ENCODE measurements at regions not wholly inside any gene's neighbourhood (a gene's known extent, or its start where the extent isn't known, plus 50 kb on each side); places are given as distances from the start of the nearest gene placed in this dataset.

DNA sequence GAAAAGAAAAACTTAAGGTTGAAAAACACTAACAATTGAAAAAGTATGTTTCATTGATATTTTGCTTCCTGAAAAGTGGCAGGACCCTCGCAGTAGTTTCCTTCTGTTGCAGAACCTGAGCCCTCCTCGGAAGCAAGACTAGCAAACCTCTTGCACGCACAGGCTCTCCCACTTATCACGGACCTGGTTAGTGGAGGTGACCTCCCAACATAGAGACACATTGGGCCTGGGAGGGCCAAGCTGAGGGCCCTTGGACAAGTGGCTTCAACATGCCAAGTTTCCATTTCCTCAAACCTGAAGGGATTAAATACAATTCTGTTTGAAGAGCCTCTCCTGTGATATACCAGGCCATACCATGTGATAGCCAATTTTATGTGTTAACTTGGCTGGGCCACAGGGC lies 133.4 kb upstream of the AGAP1 start:
- TF ChIP-seq, protein P1, sequence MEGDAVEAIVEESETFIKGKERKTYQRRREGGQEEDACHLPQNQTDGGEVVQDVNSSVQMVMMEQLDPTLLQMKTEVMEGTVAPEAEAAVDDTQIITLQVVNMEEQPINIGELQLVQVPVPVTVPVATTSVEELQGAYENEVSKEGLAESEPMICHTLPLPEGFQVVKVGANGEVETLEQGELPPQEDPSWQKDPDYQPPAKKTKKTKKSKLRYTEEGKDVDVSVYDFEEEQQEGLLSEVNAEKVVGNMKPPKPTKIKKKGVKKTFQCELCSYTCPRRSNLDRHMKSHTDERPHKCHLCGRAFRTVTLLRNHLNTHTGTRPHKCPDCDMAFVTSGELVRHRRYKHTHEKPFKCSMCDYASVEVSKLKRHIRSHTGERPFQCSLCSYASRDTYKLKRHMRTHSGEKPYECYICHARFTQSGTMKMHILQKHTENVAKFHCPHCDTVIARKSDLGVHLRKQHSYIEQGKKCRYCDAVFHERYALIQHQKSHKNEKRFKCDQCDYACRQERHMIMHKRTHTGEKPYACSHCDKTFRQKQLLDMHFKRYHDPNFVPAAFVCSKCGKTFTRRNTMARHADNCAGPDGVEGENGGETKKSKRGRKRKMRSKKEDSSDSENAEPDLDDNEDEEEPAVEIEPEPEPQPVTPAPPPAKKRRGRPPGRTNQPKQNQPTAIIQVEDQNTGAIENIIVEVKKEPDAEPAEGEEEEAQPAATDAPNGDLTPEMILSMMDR (IDR thresholded peaks at IDR 0.05), result no peak
- TF ChIP-seq POLR2AphosphoS5 (IDR thresholded peaks at IDR 0.05; ENCODE audit: low read depth, low read length) (no peak), SIN3A (IDR thresholded peaks at IDR 0.05; ENCODE audit: borderline replicate concordance, insufficient read depth, low read depth, low read length) (no peak), TCF7L2 (IDR thresholded peaks at IDR 0.05; ENCODE audit: low read depth, low read length) (no peak)
- TF ChIP-seq, protein P2, sequence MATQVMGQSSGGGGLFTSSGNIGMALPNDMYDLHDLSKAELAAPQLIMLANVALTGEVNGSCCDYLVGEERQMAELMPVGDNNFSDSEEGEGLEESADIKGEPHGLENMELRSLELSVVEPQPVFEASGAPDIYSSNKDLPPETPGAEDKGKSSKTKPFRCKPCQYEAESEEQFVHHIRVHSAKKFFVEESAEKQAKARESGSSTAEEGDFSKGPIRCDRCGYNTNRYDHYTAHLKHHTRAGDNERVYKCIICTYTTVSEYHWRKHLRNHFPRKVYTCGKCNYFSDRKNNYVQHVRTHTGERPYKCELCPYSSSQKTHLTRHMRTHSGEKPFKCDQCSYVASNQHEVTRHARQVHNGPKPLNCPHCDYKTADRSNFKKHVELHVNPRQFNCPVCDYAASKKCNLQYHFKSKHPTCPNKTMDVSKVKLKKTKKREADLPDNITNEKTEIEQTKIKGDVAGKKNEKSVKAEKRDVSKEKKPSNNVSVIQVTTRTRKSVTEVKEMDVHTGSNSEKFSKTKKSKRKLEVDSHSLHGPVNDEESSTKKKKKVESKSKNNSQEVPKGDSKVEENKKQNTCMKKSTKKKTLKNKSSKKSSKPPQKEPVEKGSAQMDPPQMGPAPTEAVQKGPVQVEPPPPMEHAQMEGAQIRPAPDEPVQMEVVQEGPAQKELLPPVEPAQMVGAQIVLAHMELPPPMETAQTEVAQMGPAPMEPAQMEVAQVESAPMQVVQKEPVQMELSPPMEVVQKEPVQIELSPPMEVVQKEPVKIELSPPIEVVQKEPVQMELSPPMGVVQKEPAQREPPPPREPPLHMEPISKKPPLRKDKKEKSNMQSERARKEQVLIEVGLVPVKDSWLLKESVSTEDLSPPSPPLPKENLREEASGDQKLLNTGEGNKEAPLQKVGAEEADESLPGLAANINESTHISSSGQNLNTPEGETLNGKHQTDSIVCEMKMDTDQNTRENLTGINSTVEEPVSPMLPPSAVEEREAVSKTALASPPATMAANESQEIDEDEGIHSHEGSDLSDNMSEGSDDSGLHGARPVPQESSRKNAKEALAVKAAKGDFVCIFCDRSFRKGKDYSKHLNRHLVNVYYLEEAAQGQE (IDR thresholded peaks at IDR 0.05; ENCODE audit: insufficient read depth in 1 of 2, low read depth in 2 of 2, low read length in 1 of 2), result no peak
